Liver (tissue), 3 donors: ENCODE measurements at regions not wholly inside any gene's neighbourhood (a gene's known extent, or its start where the extent isn't known, plus 50 kb on each side); places are given as distances from the start of the nearest gene placed in this dataset.

ENCODE experiments used
- FOXA1 ChIP-seq: IDR thresholded peaks from 2 replicates; pipeline ENCODE4 v1.6.1; 2016; ENCODE audit warnings: antibody characterized with exemption
- JUND ChIP-seq, 2 donors: IDR thresholded peaks; 2 replicates each; pipeline ENCODE4 v1.6.1; 2016; ENCODE audit warnings: antibody characterized with exemption in 2 of 2
- RAD21 ChIP-seq, 2 donors: IDR thresholded peaks; 2 replicates each; pipeline ENCODE4 v1.6.1; 2016; ENCODE audit warnings: antibody characterized with exemption in 2 of 2, mild to moderate bottlenecking in 2 of 2
- REST ChIP-seq: IDR thresholded peaks from 2 replicates; pipeline ENCODE4 v1.6.1; 2016; ENCODE audit warnings: antibody characterized with exemption, mild to moderate bottlenecking
- RXRA ChIP-seq, 2 donors: IDR thresholded peaks; 2 replicates each; pipeline ENCODE4 v1.6.1; 2017 to 2018; ENCODE audit warnings: antibody characterized with exemption in 2 of 2, mild to moderate bottlenecking in 1 of 2
- TAF1 ChIP-seq: conservative IDR thresholded peaks from 2 replicates; pipeline ENCODE4 v1.6.1; 2016; ENCODE audit warnings: antibody characterized with exemption, mild to moderate bottlenecking
- ZBTB33 ChIP-seq: IDR thresholded peaks from 2 replicates; pipeline ENCODE4 v1.6.1; 2016; ENCODE audit warnings: antibody characterized with exemption
- TF ChIP-seq, protein P1 (sequence below): fragments of 150-350 bp; IDR thresholded peaks from 2 replicates; pipeline ENCODE4 v1.5.1; 2017; ENCODE audit warnings: improper control_type of control experiment, low read depth, low read length; ENCODE audit not compliant: missing input control
- TF ChIP-seq, protein P2 (sequence below): IDR thresholded peaks from 2 replicates; pipeline ENCODE4 v1.6.1; 2016; ENCODE audit warnings: antibody characterized with exemption
- TF ChIP-seq, protein P3 (sequence below): IDR thresholded peaks from 2 replicates; pipeline ENCODE4 v1.6.1; 2016; ENCODE audit warnings: antibody characterized with exemption
- donor health status: healthy.
- donor health status: healthy.

GRCh38 chr3:95254758-95255157 is 1191.9 kb downstream of the NSUN3 start:
- TF ChIP-seq RAD21 (IDR thresholded peaks at IDR 0.05) (no peak), TAF1 (no peak), JUND (IDR thresholded peaks at IDR 0.05) (no peak), FOXA1 (no peak), RXRA (IDR thresholded peaks at IDR 0.05) (no peak), ZBTB33 (no peak), REST (no peak)
- TF ChIP-seq, protein P1, sequence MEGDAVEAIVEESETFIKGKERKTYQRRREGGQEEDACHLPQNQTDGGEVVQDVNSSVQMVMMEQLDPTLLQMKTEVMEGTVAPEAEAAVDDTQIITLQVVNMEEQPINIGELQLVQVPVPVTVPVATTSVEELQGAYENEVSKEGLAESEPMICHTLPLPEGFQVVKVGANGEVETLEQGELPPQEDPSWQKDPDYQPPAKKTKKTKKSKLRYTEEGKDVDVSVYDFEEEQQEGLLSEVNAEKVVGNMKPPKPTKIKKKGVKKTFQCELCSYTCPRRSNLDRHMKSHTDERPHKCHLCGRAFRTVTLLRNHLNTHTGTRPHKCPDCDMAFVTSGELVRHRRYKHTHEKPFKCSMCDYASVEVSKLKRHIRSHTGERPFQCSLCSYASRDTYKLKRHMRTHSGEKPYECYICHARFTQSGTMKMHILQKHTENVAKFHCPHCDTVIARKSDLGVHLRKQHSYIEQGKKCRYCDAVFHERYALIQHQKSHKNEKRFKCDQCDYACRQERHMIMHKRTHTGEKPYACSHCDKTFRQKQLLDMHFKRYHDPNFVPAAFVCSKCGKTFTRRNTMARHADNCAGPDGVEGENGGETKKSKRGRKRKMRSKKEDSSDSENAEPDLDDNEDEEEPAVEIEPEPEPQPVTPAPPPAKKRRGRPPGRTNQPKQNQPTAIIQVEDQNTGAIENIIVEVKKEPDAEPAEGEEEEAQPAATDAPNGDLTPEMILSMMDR: no peak
- TF ChIP-seq, protein P2, sequence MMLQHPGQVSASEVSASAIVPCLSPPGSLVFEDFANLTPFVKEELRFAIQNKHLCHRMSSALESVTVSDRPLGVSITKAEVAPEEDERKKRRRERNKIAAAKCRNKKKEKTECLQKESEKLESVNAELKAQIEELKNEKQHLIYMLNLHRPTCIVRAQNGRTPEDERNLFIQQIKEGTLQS: no peak
- TF ChIP-seq, protein P3, sequence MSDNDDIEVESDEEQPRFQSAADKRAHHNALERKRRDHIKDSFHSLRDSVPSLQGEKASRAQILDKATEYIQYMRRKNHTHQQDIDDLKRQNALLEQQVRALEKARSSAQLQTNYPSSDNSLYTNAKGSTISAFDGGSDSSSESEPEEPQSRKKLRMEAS: no peak
